ENCODE measurements at regions not wholly inside any gene's neighbourhood (a gene's known extent, or its start where the extent isn't known, plus 50 kb on each side); places are given as distances from the start of the nearest gene placed in this dataset.

GRCh38 chr21:32858628-32859027 is 87.1 kb upstream of the PAXBP1 start:
- no peak for TF ChIP-seq SUZ12 (IDR thresholded peaks at IDR 0.05)
- TF ChIP-seq FOXK2 (IDR thresholded peaks at IDR 0.05), result no peak
- no peak for TF ChIP-seq ARNT (IDR thresholded peaks at IDR 0.05)
- no peak for TF ChIP-seq PKNOX1 (IDR thresholded peaks at IDR 0.05)
- no peak for TF ChIP-seq SP1 (IDR thresholded peaks at IDR 0.05)
- TF ChIP-seq FOXA1 (IDR thresholded peaks at IDR 0.05), result no peak
- no peak for TF ChIP-seq ELF4 (IDR thresholded peaks at IDR 0.05)
- TF ChIP-seq NFRKB (IDR thresholded peaks at IDR 0.05), result no peak
- no peak for TF ChIP-seq CTBP1 (IDR thresholded peaks at IDR 0.05; ENCODE audit: borderline replicate concordance)
- no peak for TF ChIP-seq BHLHE40 (IDR thresholded peaks at IDR 0.05; ENCODE audit: borderline replicate concordance)
